ENCODE measurements at regions not wholly inside any gene's neighbourhood (a gene's known extent, or its start where the extent isn't known, plus 50 kb on each side); places are given as distances from the start of the nearest gene placed in this dataset.

DNA sequence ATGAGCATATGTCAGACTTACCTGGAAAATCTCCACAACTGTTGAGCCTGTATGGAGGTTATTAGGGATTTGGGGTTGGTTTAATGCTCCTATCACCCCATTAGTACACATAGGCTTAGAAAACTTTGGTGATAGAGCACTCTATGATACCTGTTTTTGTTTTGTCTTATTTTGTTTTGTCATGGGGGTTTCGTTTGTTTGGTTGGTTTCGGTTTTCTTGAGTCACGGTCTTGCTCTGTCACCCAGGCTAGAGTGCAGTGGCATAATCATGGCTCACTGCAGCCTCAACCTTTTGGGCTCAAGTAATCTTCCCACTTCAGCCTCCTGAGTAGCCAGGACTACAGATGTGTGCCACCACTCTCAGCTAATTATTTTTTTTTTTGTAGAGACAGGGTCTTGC is 70.0 kb downstream of the MZT1 start:
- POLR2A ChIA-PET, result no interaction called here
- TF ChIP-seq MEF2B (IDR thresholded peaks at IDR 0.05; ENCODE audit: partially characterized antibody, poor library complexity, severe bottlenecking) (no peak), KLF5 (IDR thresholded peaks at IDR 0.05; ENCODE audit: partially characterized antibody) (no peak), IRF4 (IDR thresholded peaks at IDR 0.05; ENCODE audit: low read depth, low read length) (no peak), WRNIP1 (IDR thresholded peaks at IDR 0.05; ENCODE audit: borderline replicate concordance, low read depth, low read length) (no peak), CBX3 (IDR thresholded peaks at IDR 0.05; ENCODE audit: borderline replicate concordance, low read depth) (no peak), TARDBP (IDR thresholded peaks at IDR 0.05; ENCODE audit: borderline replicate concordance) (no peak), RBBP5 (conservative IDR thresholded peaks at IDR 0.05) (no peak), ZBED1 (IDR thresholded peaks at IDR 0.05; ENCODE audit: borderline replicate concordance) (no peak), HDAC2 (IDR thresholded peaks at IDR 0.05) (no peak), SIX5 (IDR thresholded peaks at IDR 0.05; ENCODE audit: low read depth, low read length, severe bottlenecking) (no peak), BMI1 (IDR thresholded peaks at IDR 0.05; ENCODE audit: borderline replicate concordance) (no peak), RAD21 (IDR thresholded peaks at IDR 0.05; ENCODE audit: insufficient read depth, low read depth, low read length) (no peak)
- TF ChIP-seq, protein P1, sequence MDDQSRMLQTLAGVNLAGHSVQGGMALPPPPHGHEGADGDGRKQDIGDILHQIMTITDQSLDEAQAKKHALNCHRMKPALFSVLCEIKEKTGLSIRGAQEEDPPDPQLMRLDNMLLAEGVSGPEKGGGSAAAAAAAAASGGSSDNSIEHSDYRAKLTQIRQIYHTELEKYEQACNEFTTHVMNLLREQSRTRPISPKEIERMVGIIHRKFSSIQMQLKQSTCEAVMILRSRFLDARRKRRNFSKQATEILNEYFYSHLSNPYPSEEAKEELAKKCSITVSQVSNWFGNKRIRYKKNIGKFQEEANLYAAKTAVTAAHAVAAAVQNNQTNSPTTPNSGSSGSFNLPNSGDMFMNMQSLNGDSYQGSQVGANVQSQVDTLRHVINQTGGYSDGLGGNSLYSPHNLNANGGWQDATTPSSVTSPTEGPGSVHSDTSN (IDR thresholded peaks at IDR 0.05; ENCODE audit: insufficient replicate concordance, low read depth, low read length), result no peak
- TF ChIP-seq, protein P2, sequence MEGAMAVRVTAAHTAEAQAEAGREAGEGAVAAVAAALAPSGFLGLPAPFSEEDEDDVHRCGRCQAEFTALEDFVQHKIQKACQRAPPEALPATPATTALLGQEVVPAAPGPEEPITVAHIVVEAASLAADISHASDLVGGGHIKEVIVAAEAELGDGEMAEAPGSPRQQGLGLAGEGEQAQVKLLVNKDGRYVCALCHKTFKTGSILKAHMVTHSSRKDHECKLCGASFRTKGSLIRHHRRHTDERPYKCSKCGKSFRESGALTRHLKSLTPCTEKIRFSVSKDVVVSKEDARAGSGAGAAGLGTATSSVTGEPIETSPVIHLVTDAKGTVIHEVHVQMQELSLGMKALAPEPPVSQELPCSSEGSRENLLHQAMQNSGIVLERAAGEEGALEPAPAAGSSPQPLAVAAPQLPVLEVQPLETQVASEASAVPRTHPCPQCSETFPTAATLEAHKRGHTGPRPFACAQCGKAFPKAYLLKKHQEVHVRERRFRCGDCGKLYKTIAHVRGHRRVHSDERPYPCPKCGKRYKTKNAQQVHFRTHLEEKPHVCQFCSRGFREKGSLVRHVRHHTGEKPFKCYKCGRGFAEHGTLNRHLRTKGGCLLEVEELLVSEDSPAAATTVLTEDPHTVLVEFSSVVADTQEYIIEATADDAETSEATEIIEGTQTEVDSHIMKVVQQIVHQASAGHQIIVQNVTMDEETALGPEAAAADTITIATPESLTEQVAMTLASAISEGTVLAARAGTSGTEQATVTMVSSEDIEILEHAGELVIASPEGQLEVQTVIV (IDR thresholded peaks at IDR 0.05; ENCODE audit: borderline replicate concordance, partially characterized antibody), result no peak
- FAIRE-seq (no peak), DNase-seq (ENCODE audit: low read depth, low spot score) (no peak), ATAC-seq (peak; percentile 79)
- SMC1A ChIA-PET (ENCODE audit: uncharacterized antibody, unreplicated experiment), result no interaction called here
- CTCF ChIA-PET, result interaction anchor here (1.3 kb wide), 1 partner anchor 14 kb away, joined by 4 read pairs; no protein-coding TSS in a partner anchor
- 52% methylated on average over 3 of the region's 3 CpGs for WGBS (ENCODE audit: insufficient coverage, insufficient replicate concordance, low lambda C conversion rate, missing lambda C conversion rate)
- Histone ChIP-seq H3K4me1 (ENCODE audit: control insufficient read depth, insufficient read depth, low read length) (no peaks in the 10 kb centered on the region), H3K27me3 (replicated peaks in 1 of 2; ENCODE audit: control insufficient read depth in 2 of 2, insufficient read depth in 2 of 2, low read length in 1 of 2) (no peaks in the 10 kb centered on the region), H4K20me1 (ENCODE audit: control insufficient read depth, insufficient read depth) (no peaks in the 10 kb centered on the region), H3K36me3 (ENCODE audit: control insufficient read depth in 2 of 2, insufficient read depth in 2 of 2, low read length in 1 of 2) (no peaks in the 10 kb centered on the region), H3K9ac (ENCODE audit: control insufficient read depth, insufficient read depth, low read length) (no peak overlapping the region), H3K27ac (ENCODE audit: control insufficient read depth, insufficient read depth) (no peak overlapping the region), H3K9me3 (replicated peaks; ENCODE audit: control insufficient read depth, insufficient read depth, low read length) (no peaks in the 10 kb centered on the region), H3K4me3 (no peak overlapping the region), H2AFZ (ENCODE audit: control insufficient read depth, low read depth, low read length) (no peak overlapping the region; the same call in 1 of the 2 replicates), H3K79me2 (ENCODE audit: control insufficient read depth, insufficient read depth, low read length) (no peaks in the 10 kb centered on the region), H3K4me2 (ENCODE audit: control insufficient read depth, insufficient read depth) (no peak overlapping the region)
- in situ Hi-C loops (cut with MboI), result no loop called here
- intact Hi-C loops (cut with micrococcal nuclease; ENCODE audit: unreplicated experiment), result no loop called here
- BruUV-seq (replicated peaks), result no TSS peak
- RAD21 ChIA-PET (ENCODE audit: unreplicated experiment), result no interaction called here
